A549 (cell line): ENCODE measurements at regions not wholly inside any gene's neighbourhood (a gene's known extent, or its start where the extent isn't known, plus 50 kb on each side); places are given as distances from the start of the nearest gene placed in this dataset.
A peak's percentile ranks its signal among the peaks of the same experiment; 100 is the strongest.

Experiments used
- ATAC-seq, 2 experiments: fragments of 200-7000 bp in 1 of 2; fragments of >200 bp in 1 of 2; cut with Nextera tagmentation in 1 of 2; cut with Tn5 transposase in 1 of 2; 3 replicates each; pipeline versions ENCODE4 v1.8.0 to v1.9.1; 2018 to 2020; ENCODE audit warnings: mild to moderate bottlenecking in 1 of 2, moderate library complexity in 1 of 2
- CTCF ChIA-PET: fragments of 300-600 bp; sonication (Branson Sonifier 250); formaldehyde crosslinking; extraction: SDS; loops from one replicate; lab custom pipeline; 2021; ENCODE audit warnings: antibody characterized with exemption, inconsistent platforms; lab: Yijun Ruan, JAX
- POLR2A ChIA-PET: fragments of 350-600 bp; formaldehyde crosslinking; extraction: SDS; loops from one replicate; lab custom pipeline; 2021; ENCODE audit warnings: antibody characterized with exemption, inconsistent platforms; lab: Yijun Ruan, JAX
- DNase-seq, 2 experiments: peaks; one replicate each; pipeline versions ENCODE4 v3.0.0 to v3.0.0-alpha.2; 2011 to 2016; ENCODE audit warnings: low read depth in 1 of 2, low spot score in 1 of 2
- FAIRE-seq: peaks from 2 replicates; lab custom pipeline; 2011; peaks lifted over from hg19 to GRCh38; lab: Jason Lieb, UNC
- H3K27ac ChIP-seq, 2 experiments: fragments of >200 bp; sonication (Bioruptor Twin); formaldehyde crosslinking; 3 replicates each; pipeline ENCODE4 v1.5.1; 2016 to 2017
- H3K4me1 ChIP-seq: fragments of >200 bp; sonication (Bioruptor Twin); formaldehyde crosslinking; 3 replicates; pipeline ENCODE4 v1.6.1; 2016
- H3K4me2 ChIP-seq: fragments of >200 bp; sonication (Bioruptor Twin); formaldehyde crosslinking; 3 replicates; pipeline ENCODE4 v1.6.1; 2016
- H3K4me3 ChIP-seq: fragments of >200 bp; sonication (Bioruptor Twin); formaldehyde crosslinking; 3 replicates; pipeline ENCODE4 v1.5.1; 2016
- H3K9me3 ChIP-seq: fragments of >200 bp; sonication (Bioruptor Twin); formaldehyde crosslinking; 3 replicates; pipeline ENCODE4 v1.6.1; 2016
- BHLHE40 ChIP-seq: IDR thresholded peaks from 2 replicates; pipeline ENCODE4 v1.6.1; 2012; ENCODE audit warnings: low read depth, low read length, inconsistent platforms
- CEBPB ChIP-seq, 2 experiments: fragments of >200 bp in 1 of 2; sonication (Bioruptor Twin) in 1 of 2; formaldehyde crosslinking in 1 of 2; IDR thresholded peaks; 2 replicates each; pipeline ENCODE4 v1.6.1; 2012 to 2016
- CHD4 ChIP-seq: fragments of 200-600 bp; sonication (generic); IDR thresholded peaks from 2 replicates; pipeline ENCODE4 v1.6.1; 2016; ENCODE audit warnings: antibody characterized with exemption, mild to moderate bottlenecking, borderline replicate concordance
- GATA3 ChIP-seq: IDR thresholded peaks from 2 replicates; pipeline ENCODE4 v1.6.1; 2012; ENCODE audit warnings: borderline replicate concordance
- HOXA7 ChIP-seq: fragments of 250-450 bp; sonication (Bioruptor Pico); IDR thresholded peaks from 2 replicates; pipeline ENCODE4 v1.5.0; 2020; ENCODE audit warnings: mild to moderate bottlenecking, moderate library complexity
- HOXB5 ChIP-seq: fragments of 250-450 bp; sonication (Bioruptor Pico); IDR thresholded peaks from 2 replicates; pipeline ENCODE4 v1.5.0; 2020; ENCODE audit warnings: mild to moderate bottlenecking, moderate library complexity
- KDM1A ChIP-seq: fragments of 200-600 bp; sonication (generic); IDR thresholded peaks from 2 replicates; pipeline ENCODE4 v1.6.1; 2016; ENCODE audit warnings: low read depth, mild to moderate bottlenecking
- KDM5A ChIP-seq: fragments of 200-600 bp; sonication (generic); IDR thresholded peaks from 2 replicates; pipeline ENCODE4 v1.6.1; 2016; ENCODE audit warnings: antibody characterized with exemption, mild to moderate bottlenecking
- MAZ ChIP-seq: fragments of 150-350 bp; IDR thresholded peaks from 2 replicates; pipeline ENCODE4 v1.6.1; 2014; ENCODE audit warnings: antibody characterized with exemption, low read depth, low read length, borderline replicate concordance
- NR3C1 ChIP-seq: fragments of >200 bp; sonication (Bioruptor Twin); formaldehyde crosslinking; IDR thresholded peaks from 3 replicates; pipeline ENCODE4 v1.6.1; 2017
- PHF8 ChIP-seq: fragments of 200-600 bp; sonication (generic); IDR thresholded peaks from 2 replicates; pipeline ENCODE4 v1.6.1; 2016; ENCODE audit warnings: low read depth, mild to moderate bottlenecking, antibody characterized with exemption, moderate library complexity, borderline replicate concordance
- RARB ChIP-seq: fragments of 250-450 bp; sonication (Bioruptor Pico); IDR thresholded peaks from 2 replicates; pipeline ENCODE4 v1.8.0; 2021; ENCODE audit warnings: mild to moderate bottlenecking, moderate library complexity
- RCOR1 ChIP-seq: fragments of 150-350 bp; IDR thresholded peaks from 2 replicates; pipeline ENCODE4 v1.6.1; 2014; ENCODE audit warnings: antibody characterized with exemption, low read length, low read depth
- WGBS: methylation state at CpG from one replicate; pipeline ENCODE4 v1.1.6; 2017; ENCODE audit errors: missing lambda C conversion rate; 5-methylcytosine and 5-hydroxymethylcytosine counted together
- TF ChIP-seq, protein P1 (sequence below): fragments of >200 bp; sonication (Bioruptor Twin); formaldehyde crosslinking; IDR thresholded peaks from 3 replicates; pipeline ENCODE4 v1.6.1; 2016
- TF ChIP-seq, protein P2 (sequence below): fragments of 250-450 bp; sonication (Bioruptor Pico); IDR thresholded peaks from 2 replicates; pipeline ENCODE4 v1.5.0; 2021; ENCODE audit warnings: mild to moderate bottlenecking, moderate library complexity, borderline replicate concordance
- TF ChIP-seq, protein P3 (sequence below): fragments of >200 bp; sonication (Bioruptor Twin); formaldehyde crosslinking; IDR thresholded peaks from 2 replicates; pipeline ENCODE4 v1.6.1; 2016
- TF ChIP-seq, protein P4 (sequence below): IDR thresholded peaks from 2 replicates; pipeline ENCODE4 v1.6.1; 2012
- TF ChIP-seq, protein P5 (sequence below): fragments of 200-600 bp; sonication (generic); IDR thresholded peaks from 2 replicates; pipeline ENCODE4 v1.6.1; 2016; ENCODE audit warnings: antibody characterized with exemption, mild to moderate bottlenecking, moderate library complexity
- TF ChIP-seq, protein P6 (sequence below): IDR thresholded peaks from 2 replicates; pipeline ENCODE4 v1.6.1; 2012; ENCODE audit warnings: low read depth, borderline replicate concordance

DNA sequence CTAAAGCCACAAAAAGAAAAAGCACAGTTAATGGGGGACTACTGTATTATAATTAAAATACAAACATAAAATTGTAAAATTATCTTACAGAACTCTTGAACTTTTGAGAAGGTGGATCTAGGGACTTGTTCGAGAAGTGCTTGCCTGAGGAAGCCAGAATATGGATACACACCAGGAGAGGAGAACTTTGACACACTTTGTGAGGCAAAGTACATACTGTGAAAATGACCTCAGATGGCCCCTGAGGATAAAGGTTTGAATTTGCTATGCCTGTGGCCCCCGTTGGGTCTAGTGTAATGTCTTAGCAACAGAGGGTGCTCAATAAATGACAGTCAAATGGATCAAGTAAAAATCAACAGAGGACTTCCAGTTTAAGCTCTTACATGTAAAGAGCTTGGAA is 148.2 kb upstream of the CYP1B1 start:
- POLR2A ChIA-PET: no interaction called here
- ATAC-seq: no peak

DNA sequence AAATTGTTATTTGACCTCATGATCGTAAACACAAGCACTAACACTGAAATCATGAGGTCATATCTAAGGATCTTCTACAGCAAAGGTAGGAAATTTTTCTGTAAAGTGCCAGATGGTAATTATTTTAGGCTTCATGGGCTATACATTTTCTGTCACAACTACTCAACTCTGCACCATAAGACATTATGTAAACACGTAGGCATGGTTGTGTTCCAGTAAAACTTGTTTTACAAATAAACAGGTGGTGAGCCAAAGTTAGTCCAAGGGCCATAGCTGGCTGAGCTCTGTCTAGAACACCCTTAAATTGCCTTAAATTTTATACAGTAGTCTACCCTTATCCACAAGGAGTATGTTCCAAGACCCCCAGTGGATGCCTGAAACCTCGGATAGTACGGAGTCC is 147.3 kb upstream of the CYP1B1 start:
- H3K27ac ChIP-seq: no peak overlapping the region
- H3K9me3 ChIP-seq: peaks cover 8% of the 10 kb centered on the region; the same call in 1 of the 3 replicates
- ChIA-PET POLR2A (no interaction called here), CTCF (no interaction called here)
- no peaks in the 10 kb centered on the region for H3K4me1 ChIP-seq
- ATAC-seq (no peak), DNase-seq (no peak), FAIRE-seq (peak; percentile 86)
- no peak overlapping the region for H3K4me2 ChIP-seq
- 55% methylated on average over 4 of the region's 4 CpGs for WGBS
- no peak overlapping the region for H3K4me3 ChIP-seq
- TF ChIP-seq, protein P1, sequence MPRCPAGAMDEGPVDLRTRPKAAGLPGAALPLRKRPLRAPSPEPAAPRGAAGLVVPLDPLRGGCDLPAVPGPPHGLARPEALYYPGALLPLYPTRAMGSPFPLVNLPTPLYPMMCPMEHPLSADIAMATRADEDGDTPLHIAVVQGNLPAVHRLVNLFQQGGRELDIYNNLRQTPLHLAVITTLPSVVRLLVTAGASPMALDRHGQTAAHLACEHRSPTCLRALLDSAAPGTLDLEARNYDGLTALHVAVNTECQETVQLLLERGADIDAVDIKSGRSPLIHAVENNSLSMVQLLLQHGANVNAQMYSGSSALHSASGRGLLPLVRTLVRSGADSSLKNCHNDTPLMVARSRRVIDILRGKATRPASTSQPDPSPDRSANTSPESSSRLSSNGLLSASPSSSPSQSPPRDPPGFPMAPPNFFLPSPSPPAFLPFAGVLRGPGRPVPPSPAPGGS: no peak
- no peak for TF ChIP-seq RCOR1
- TF ChIP-seq KDM5A: no peak
- TF ChIP-seq, protein P2, sequence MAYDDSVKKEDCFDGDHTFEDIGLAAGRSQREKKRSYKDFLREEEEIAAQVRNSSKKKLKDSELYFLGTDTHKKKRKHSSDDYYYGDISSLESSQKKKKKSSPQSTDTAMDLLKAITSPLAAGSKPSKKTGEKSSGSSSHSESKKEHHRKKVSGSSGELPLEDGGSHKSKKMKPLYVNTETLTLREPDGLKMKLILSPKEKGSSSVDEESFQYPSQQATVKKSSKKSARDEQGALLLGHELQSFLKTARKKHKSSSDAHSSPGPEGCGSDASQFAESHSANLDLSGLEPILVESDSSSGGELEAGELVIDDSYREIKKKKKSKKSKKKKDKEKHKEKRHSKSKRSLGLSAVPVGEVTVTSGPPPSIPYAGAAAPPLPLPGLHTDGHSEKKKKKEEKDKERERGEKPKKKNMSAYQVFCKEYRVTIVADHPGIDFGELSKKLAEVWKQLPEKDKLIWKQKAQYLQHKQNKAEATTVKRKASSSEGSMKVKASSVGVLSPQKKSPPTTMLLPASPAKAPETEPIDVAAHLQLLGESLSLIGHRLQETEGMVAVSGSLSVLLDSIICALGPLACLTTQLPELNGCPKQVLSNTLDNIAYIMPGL: no peak
- TF ChIP-seq BHLHE40: no peak
- TF ChIP-seq, protein P3, sequence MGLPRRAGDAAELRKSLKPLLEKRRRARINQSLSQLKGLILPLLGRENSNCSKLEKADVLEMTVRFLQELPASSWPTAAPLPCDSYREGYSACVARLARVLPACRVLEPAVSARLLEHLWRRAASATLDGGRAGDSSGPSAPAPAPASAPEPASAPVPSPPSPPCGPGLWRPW: no peak
- no peak for TF ChIP-seq NR3C1
- TF ChIP-seq KDM1A: no peak
- no peak for TF ChIP-seq MAZ
- TF ChIP-seq CEBPB (IDR thresholded peaks at IDR 0.05): no peak
- TF ChIP-seq, protein P4, sequence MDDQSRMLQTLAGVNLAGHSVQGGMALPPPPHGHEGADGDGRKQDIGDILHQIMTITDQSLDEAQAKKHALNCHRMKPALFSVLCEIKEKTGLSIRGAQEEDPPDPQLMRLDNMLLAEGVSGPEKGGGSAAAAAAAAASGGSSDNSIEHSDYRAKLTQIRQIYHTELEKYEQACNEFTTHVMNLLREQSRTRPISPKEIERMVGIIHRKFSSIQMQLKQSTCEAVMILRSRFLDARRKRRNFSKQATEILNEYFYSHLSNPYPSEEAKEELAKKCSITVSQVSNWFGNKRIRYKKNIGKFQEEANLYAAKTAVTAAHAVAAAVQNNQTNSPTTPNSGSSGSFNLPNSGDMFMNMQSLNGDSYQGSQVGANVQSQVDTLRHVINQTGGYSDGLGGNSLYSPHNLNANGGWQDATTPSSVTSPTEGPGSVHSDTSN: no peak
- no peak for TF ChIP-seq CHD4
- no peak for TF ChIP-seq PHF8
- TF ChIP-seq, protein P5, sequence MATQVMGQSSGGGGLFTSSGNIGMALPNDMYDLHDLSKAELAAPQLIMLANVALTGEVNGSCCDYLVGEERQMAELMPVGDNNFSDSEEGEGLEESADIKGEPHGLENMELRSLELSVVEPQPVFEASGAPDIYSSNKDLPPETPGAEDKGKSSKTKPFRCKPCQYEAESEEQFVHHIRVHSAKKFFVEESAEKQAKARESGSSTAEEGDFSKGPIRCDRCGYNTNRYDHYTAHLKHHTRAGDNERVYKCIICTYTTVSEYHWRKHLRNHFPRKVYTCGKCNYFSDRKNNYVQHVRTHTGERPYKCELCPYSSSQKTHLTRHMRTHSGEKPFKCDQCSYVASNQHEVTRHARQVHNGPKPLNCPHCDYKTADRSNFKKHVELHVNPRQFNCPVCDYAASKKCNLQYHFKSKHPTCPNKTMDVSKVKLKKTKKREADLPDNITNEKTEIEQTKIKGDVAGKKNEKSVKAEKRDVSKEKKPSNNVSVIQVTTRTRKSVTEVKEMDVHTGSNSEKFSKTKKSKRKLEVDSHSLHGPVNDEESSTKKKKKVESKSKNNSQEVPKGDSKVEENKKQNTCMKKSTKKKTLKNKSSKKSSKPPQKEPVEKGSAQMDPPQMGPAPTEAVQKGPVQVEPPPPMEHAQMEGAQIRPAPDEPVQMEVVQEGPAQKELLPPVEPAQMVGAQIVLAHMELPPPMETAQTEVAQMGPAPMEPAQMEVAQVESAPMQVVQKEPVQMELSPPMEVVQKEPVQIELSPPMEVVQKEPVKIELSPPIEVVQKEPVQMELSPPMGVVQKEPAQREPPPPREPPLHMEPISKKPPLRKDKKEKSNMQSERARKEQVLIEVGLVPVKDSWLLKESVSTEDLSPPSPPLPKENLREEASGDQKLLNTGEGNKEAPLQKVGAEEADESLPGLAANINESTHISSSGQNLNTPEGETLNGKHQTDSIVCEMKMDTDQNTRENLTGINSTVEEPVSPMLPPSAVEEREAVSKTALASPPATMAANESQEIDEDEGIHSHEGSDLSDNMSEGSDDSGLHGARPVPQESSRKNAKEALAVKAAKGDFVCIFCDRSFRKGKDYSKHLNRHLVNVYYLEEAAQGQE: no peak
- TF ChIP-seq HOXA7 (CRISPR knock-in tag): no peak
- TF ChIP-seq GATA3: no peak
- no peak for TF ChIP-seq RARB
- TF ChIP-seq, all 56 proteins: peak for 0

More for the DNA sequence above, 148.2 kb upstream of the CYP1B1 start:
- DNase-seq: no peak
- WGBS: 49% methylated on average over 2 of the region's 2 CpGs
- no peak overlapping the region for H3K4me2 ChIP-seq
- TF ChIP-seq HOXB5 (CRISPR knock-in tag): no peak
- TF ChIP-seq, protein P3: no peak
- TF ChIP-seq, protein P6, sequence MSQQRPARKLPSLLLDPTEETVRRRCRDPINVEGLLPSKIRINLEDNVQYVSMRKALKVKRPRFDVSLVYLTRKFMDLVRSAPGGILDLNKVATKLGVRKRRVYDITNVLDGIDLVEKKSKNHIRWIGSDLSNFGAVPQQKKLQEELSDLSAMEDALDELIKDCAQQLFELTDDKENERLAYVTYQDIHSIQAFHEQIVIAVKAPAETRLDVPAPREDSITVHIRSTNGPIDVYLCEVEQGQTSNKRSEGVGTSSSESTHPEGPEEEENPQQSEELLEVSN: no peak
- H3K9me3 ChIP-seq: peaks cover 8% of the 10 kb centered on the region; the same call in 1 of the 3 replicates
- H3K4me3 ChIP-seq: no peak overlapping the region
- no peak overlapping the region for H3K27ac ChIP-seq
- CTCF ChIA-PET: interaction anchor here (1.4 to 1.5 kb wide), 2 partner anchors 18 to 28 kb away, joined by 3 read pairs; no protein-coding TSS in a partner anchor
- no peaks in the 10 kb centered on the region for H3K4me1 ChIP-seq
- FAIRE-seq: no peak
